Stomach smooth muscle (tissue), 2 donors: ENCODE measurements at regions not wholly inside any gene's neighbourhood (a gene's known extent, or its start where the extent isn't known, plus 50 kb on each side); places are given as distances from the start of the nearest gene placed in this dataset.

ENCODE experiments used
- H3K27ac ChIP-seq: one replicate; pipeline ENCODE4 v1.7.0; 2013; ENCODE audit warnings: mild to moderate bottlenecking, low read length, inconsistent platforms
- H3K27me3 ChIP-seq, 2 donors: one replicate each; pipeline ENCODE4 v1.7.0; 2013; ENCODE audit warnings: low read length in 2 of 2; ENCODE audit not compliant: insufficient read depth in 2 of 2, control insufficient read depth in 1 of 2
- H3K36me3 ChIP-seq, 2 donors: one replicate each; pipeline ENCODE4 v1.7.0; 2013; ENCODE audit warnings: low read length in 2 of 2; ENCODE audit not compliant: control insufficient read depth in 2 of 2, insufficient read depth in 2 of 2
- H3K4me1 ChIP-seq: one replicate; pipeline ENCODE4 v1.7.0; 2013; ENCODE audit warnings: low read length; ENCODE audit not compliant: control insufficient read depth, insufficient read depth
- H3K4me3 ChIP-seq, 2 donors: one replicate each; pipeline ENCODE4 v1.7.0; 2013; ENCODE audit warnings: low read length in 2 of 2
- H3K9ac ChIP-seq, 2 donors: one replicate each; pipeline ENCODE4 v1.7.0; 2013; ENCODE audit warnings: low read length in 2 of 2, mild to moderate bottlenecking in 1 of 2
- H3K9me3 ChIP-seq, 2 donors: one replicate each; pipeline ENCODE4 v1.7.0; 2013; ENCODE audit warnings: low read length in 2 of 2; ENCODE audit not compliant: control insufficient read depth in 2 of 2
- donor health status: healthy.
- donor health status: Pancreatic carcinoma.

- H3K36me3 ChIP-seq = no peaks in the 10 kb centered on the region
- H3K4me3 ChIP-seq = no peak overlapping the region
- H3K9ac ChIP-seq = no peak overlapping the region
- H3K27ac ChIP-seq = no peak overlapping the region
- no peaks in the 10 kb centered on the region for H3K27me3 ChIP-seq
- no peaks in the 10 kb centered on the region for H3K4me1 ChIP-seq
- no peaks in the 10 kb centered on the region for H3K9me3 ChIP-seq
These were observed 366.3 kb upstream of the IMPG1 start for GRCh38 chr6:76438768-76439167.

GRCh38 chr6:76435174-76435573 lies 362.7 kb upstream of the IMPG1 start:
- H3K9ac ChIP-seq = no peak overlapping the region
- H3K4me1 ChIP-seq = no peaks in the 10 kb centered on the region
- H3K36me3 ChIP-seq = no peaks in the 10 kb centered on the region
- H3K27ac ChIP-seq = no peak overlapping the region
- H3K27me3 ChIP-seq = no peaks in the 10 kb centered on the region
- H3K4me3 ChIP-seq = no peak overlapping the region
- H3K9me3 ChIP-seq = no peaks in the 10 kb centered on the region

GRCh38 chr6:76422511-76423213 lies 350.2 kb upstream of the IMPG1 start:
- no peaks in the 10 kb centered on the region for H3K27me3 ChIP-seq
- H3K9ac ChIP-seq = no peak overlapping the region
- no peaks in the 10 kb centered on the region for H3K36me3 ChIP-seq
- no peaks in the 10 kb centered on the region for H3K4me1 ChIP-seq
- H3K4me3 ChIP-seq = no peak overlapping the region
- H3K9me3 ChIP-seq = no peaks in the 10 kb centered on the region
- no peak overlapping the region for H3K27ac ChIP-seq

- Histone ChIP-seq H3K27me3 (no peaks in the 10 kb centered on the region), H3K9me3 (no peaks in the 10 kb centered on the region), H3K27ac (no peak overlapping the region), H3K9ac (no peak overlapping the region), H3K36me3 (no peaks in the 10 kb centered on the region), H3K4me1 (no peaks in the 10 kb centered on the region), H3K4me3 (no peak overlapping the region)
These were observed 347.6 kb upstream of the IMPG1 start for GRCh38 chr6:76420094-76420493.

GRCh38 chr6:76418560-76419223 lies 346.2 kb upstream of the IMPG1 start:
- Histone ChIP-seq H3K4me3 (no peak overlapping the region), H3K9me3 (no peaks in the 10 kb centered on the region), H3K27me3 (no peaks in the 10 kb centered on the region), H3K27ac (no peak overlapping the region), H3K36me3 (no peaks in the 10 kb centered on the region), H3K9ac (no peak overlapping the region), H3K4me1 (no peaks in the 10 kb centered on the region)

GRCh38 chr6:76416821-76417605 lies 344.6 kb upstream of the IMPG1 start:
- Histone ChIP-seq H3K4me1 (no peaks in the 10 kb centered on the region), H3K27ac (no peak overlapping the region), H3K9ac (no peak overlapping the region), H3K4me3 (no peak overlapping the region), H3K36me3 (no peaks in the 10 kb centered on the region), H3K9me3 (no peaks in the 10 kb centered on the region), H3K27me3 (no peaks in the 10 kb centered on the region)

GRCh38 chr6:76403064-76403463 lies 330.6 kb upstream of the IMPG1 start:
- H3K27me3 ChIP-seq = no peaks in the 10 kb centered on the region
- no peaks in the 10 kb centered on the region for H3K9me3 ChIP-seq
- no peaks in the 10 kb centered on the region for H3K4me1 ChIP-seq
- H3K4me3 ChIP-seq = no peak overlapping the region
- no peaks in the 10 kb centered on the region for H3K36me3 ChIP-seq
- H3K27ac ChIP-seq = no peak overlapping the region
- no peak overlapping the region for H3K9ac ChIP-seq

GRCh38 chr6:76397966-76398365 lies 325.5 kb upstream of the IMPG1 start:
- H3K4me1 ChIP-seq = no peaks in the 10 kb centered on the region
- H3K27me3 ChIP-seq = no peaks in the 10 kb centered on the region
- H3K4me3 ChIP-seq = no peak overlapping the region
- H3K27ac ChIP-seq = no peak overlapping the region
- H3K36me3 ChIP-seq = no peaks in the 10 kb centered on the region
- no peak overlapping the region for H3K9ac ChIP-seq
- H3K9me3 ChIP-seq = no peaks in the 10 kb centered on the region

GRCh38 chr6:76382201-76382600 lies 309.7 kb upstream of the IMPG1 start:
- H3K4me3 ChIP-seq = no peak overlapping the region
- H3K36me3 ChIP-seq = no peaks in the 10 kb centered on the region
- no peak overlapping the region for H3K9ac ChIP-seq
- no peaks in the 10 kb centered on the region for H3K4me1 ChIP-seq
- peaks cover 0 to 4% of the 10 kb centered on the region in 2 donors for H3K9me3 ChIP-seq
- H3K27ac ChIP-seq = no peak overlapping the region
- no peaks in the 10 kb centered on the region for H3K27me3 ChIP-seq

- no peaks in the 10 kb centered on the region for H3K4me1 ChIP-seq
- peaks cover 0 to 4% of the 10 kb centered on the region in 2 donors for H3K9me3 ChIP-seq
- no peak overlapping the region for H3K9ac ChIP-seq
- H3K36me3 ChIP-seq = no peaks in the 10 kb centered on the region
- H3K27me3 ChIP-seq = no peaks in the 10 kb centered on the region
- H3K27ac ChIP-seq = no peak overlapping the region
- H3K4me3 ChIP-seq = no peak overlapping the region
These were observed 309.1 kb upstream of the IMPG1 start for GRCh38 chr6:76381612-76382011.
